ENCODE measurements at regions not wholly inside any gene's neighbourhood (a gene's known extent, or its start where the extent isn't known, plus 50 kb on each side); places are given as distances from the start of the nearest gene placed in this dataset.

DNA sequence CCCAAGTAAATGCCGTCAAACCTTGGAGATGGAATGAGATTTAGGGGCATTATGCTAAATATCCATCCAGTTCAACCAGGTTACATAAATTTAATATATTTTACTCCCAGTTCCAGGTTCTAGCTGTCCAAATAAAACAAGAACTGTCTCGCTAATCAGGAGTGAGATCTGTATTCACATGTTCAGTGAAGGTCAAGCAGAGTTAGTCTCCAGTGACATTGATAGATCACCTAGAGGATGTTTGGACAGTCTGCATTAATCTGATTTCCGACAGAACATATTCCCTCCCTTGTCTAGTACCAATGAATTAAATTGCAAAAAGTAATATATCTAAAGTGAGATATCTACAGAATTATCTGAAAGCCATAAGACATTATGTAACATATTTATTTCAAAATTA is 979.4 kb upstream of the CNTNAP5 start:
- no peak overlapping the region for H2BK5ac ChIP-seq (ENCODE audit: low read depth, low read length)
- H3K9me3 ChIP-seq (ENCODE audit: insufficient read depth in 2 of 2, low read depth in 1 of 2, low read length in 1 of 2), result no peaks in the 10 kb centered on the region
- ChIA-PET POLR2A (ENCODE audit: partially characterized antibody) (no interaction called here), CTCF (ENCODE audit: partially characterized antibody) (no interaction called here)
- no peak overlapping the region for H2BK12ac ChIP-seq (ENCODE audit: low read depth, low read length)
- H4K5ac ChIP-seq (ENCODE audit: insufficient read length, low read depth, low read length), result no peak overlapping the region
- H3K23me2 ChIP-seq (ENCODE audit: low read depth, low read length), result no peaks in the 10 kb centered on the region
- no peaks in the 10 kb centered on the region for H3K4me1 ChIP-seq (replicated peaks in 1 of 4; ENCODE audit: control insufficient read depth in 3 of 4, insufficient read depth in 4 of 4, low read length in 3 of 4)
- H3K4ac ChIP-seq (replicated peaks; ENCODE audit: insufficient read length, low read depth, low read length), result no peak overlapping the region
- no peaks in the 10 kb centered on the region for H3K27me3 ChIP-seq (replicated peaks in 1 of 4; ENCODE audit: control insufficient read depth in 3 of 4, extremely low read depth in 1 of 4, insufficient read depth in 3 of 4, low read length in 3 of 4)
- no peak overlapping the region for H2BK15ac ChIP-seq (ENCODE audit: low read length)
- no peak overlapping the region for H2AK5ac ChIP-seq (ENCODE audit: low read depth, low read length)
- no peak overlapping the region for H3K56ac ChIP-seq (replicated peaks; ENCODE audit: insufficient read length, low read depth, low read length)
- H4K91ac ChIP-seq (replicated peaks; ENCODE audit: insufficient read length, low read length), result no peak overlapping the region
- H4K20me1 ChIP-seq (replicated peaks in 1 of 2; ENCODE audit: control insufficient read depth in 1 of 2, insufficient read depth in 2 of 2, low read length in 2 of 2), result no peaks in the 10 kb centered on the region
- H3K27ac ChIP-seq (ENCODE audit: low read depth, low read length), result no peak overlapping the region
- DNase-seq (ENCODE audit: low read depth in 1 of 2, low spot score in 2 of 2), result no peak
- H3K9ac ChIP-seq (replicated peaks in 1 of 4; ENCODE audit: extremely low read depth in 1 of 4, low read depth in 3 of 4, low read length in 3 of 4), result no peak overlapping the region
- H3K4me3 ChIP-seq (ENCODE audit: extremely low read depth in 1 of 4, insufficient read depth in 2 of 4, low read depth in 3 of 4, low read length in 4 of 4), result no peak overlapping the region
- H4K8ac ChIP-seq (ENCODE audit: extremely low read depth, insufficient read depth, low read length), result no peak overlapping the region
- no peak overlapping the region for H2BK20ac ChIP-seq (ENCODE audit: low read length)
- FAIRE-seq, result no peak
- H3K23ac ChIP-seq (ENCODE audit: insufficient read length), result no peak overlapping the region
- H3K14ac ChIP-seq (ENCODE audit: insufficient read length), result no peak overlapping the region
- no peaks in the 10 kb centered on the region for H3K79me2 ChIP-seq (ENCODE audit: control insufficient read depth in 1 of 2, insufficient read depth in 2 of 2, low read length in 2 of 2)
- TF ChIP-seq, protein P1, sequence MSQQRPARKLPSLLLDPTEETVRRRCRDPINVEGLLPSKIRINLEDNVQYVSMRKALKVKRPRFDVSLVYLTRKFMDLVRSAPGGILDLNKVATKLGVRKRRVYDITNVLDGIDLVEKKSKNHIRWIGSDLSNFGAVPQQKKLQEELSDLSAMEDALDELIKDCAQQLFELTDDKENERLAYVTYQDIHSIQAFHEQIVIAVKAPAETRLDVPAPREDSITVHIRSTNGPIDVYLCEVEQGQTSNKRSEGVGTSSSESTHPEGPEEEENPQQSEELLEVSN (IDR thresholded peaks at IDR 0.05), result no peak
- TF ChIP-seq BACH1 (IDR thresholded peaks at IDR 0.05; ENCODE audit: low read length), result no peak
- no peaks in the 10 kb centered on the region for H3K79me1 ChIP-seq (ENCODE audit: low read depth, low read length)
- no peak overlapping the region for H3K18ac ChIP-seq (ENCODE audit: extremely low read depth, low read length)
- H3K36me3 ChIP-seq (ENCODE audit: control insufficient read depth in 2 of 4, insufficient read depth in 4 of 4, low read length in 3 of 4), result no peaks in the 10 kb centered on the region; a peak in 1 of 8 replicates
- H2BK120ac ChIP-seq (replicated peaks; ENCODE audit: low read depth, low read length), result no peak overlapping the region
- H2AFZ ChIP-seq (ENCODE audit: low read length), result no peak overlapping the region
- H3K4me2 ChIP-seq (ENCODE audit: insufficient read depth in 1 of 2, low read depth in 2 of 2, low read length in 2 of 2), result no peak overlapping the region
- 92% methylated on average over 3 of the region's 3 CpGs; no CpG with 5 or more reads in 1 of the 2 experiments for WGBS, 2 experiments (ENCODE audit: extremely low coverage in 1 of 2, insufficient coverage in 1 of 2, insufficient read length in 1 of 2, insufficient replicate concordance in 2 of 2, low coverage in 1 of 2, low lambda C conversion rate in 2 of 2, missing lambda C conversion rate in 1 of 2)
